Mesothelial cell of epicardium (in vitro differentiated cells): ENCODE measurements at regions not wholly inside any gene's neighbourhood (a gene's known extent, or its start where the extent isn't known, plus 50 kb on each side); places are given as distances from the start of the nearest gene placed in this dataset.

Source experiments
- DNase-seq, 2 experiments: peaks; one replicate each; pipeline ENCODE4 v3.0.0; 2021; ENCODE audit warnings: low spot score in 2 of 2; ENCODE audit not compliant: unreplicated experiment in 2 of 2
- H3K27ac Mint-ChIP-seq: 2 replicates; pipeline ENCODE4 v1.8.0; 2021; ENCODE audit warnings: mixed read lengths
- H3K27me3 Mint-ChIP-seq: 2 replicates; pipeline ENCODE4 v1.8.0; 2021; ENCODE audit warnings: low read depth, mixed read lengths
- H3K36me3 Mint-ChIP-seq: 2 replicates; pipeline ENCODE4 v1.8.0; 2021; ENCODE audit warnings: mixed read lengths
- H3K4me1 Mint-ChIP-seq: 2 replicates; pipeline ENCODE4 v1.8.0; 2021; ENCODE audit warnings: mixed read lengths
- H3K4me3 Mint-ChIP-seq: 2 replicates; pipeline ENCODE4 v1.8.0; 2021; ENCODE audit warnings: mild to moderate bottlenecking, moderate library complexity, mixed read lengths
- H3K9me3 Mint-ChIP-seq: 2 replicates; pipeline ENCODE4 v1.8.0; 2021; ENCODE audit warnings: mixed read lengths
- CTCF ChIP-seq: fragments of 200-600 bp; sonication (generic); IDR thresholded peaks from one replicate; pipeline ENCODE4 v1.5.0; 2021; ENCODE audit warnings: antibody characterized with exemption; ENCODE audit not compliant: unreplicated experiment

GRCh38 chr20:52655395-52655794, 316.8 kb upstream of the TSHZ2 start:
- Mint-ChIP-seq H3K4me3 (no peak overlapping the region), H3K4me1 (no peaks in the 10 kb centered on the region), H3K27ac (no peak overlapping the region), H3K36me3 (no peaks in the 10 kb centered on the region), H3K9me3 (no peaks in the 10 kb centered on the region), H3K27me3 (peaks cover 63% of the 10 kb centered on the region)
- TF ChIP-seq CTCF: no peak
- DNase-seq: no peak

GRCh38 chr20:52654567-52654966, 317.6 kb upstream of the TSHZ2 start:
- no peak for TF ChIP-seq CTCF
- peaks cover 62% of the 10 kb centered on the region for H3K27me3 Mint-ChIP-seq
- DNase-seq: no peak
- no peaks in the 10 kb centered on the region for H3K4me1 Mint-ChIP-seq
- no peaks in the 10 kb centered on the region for H3K9me3 Mint-ChIP-seq
- H3K27ac Mint-ChIP-seq: no peak overlapping the region
- H3K4me3 Mint-ChIP-seq: no peak overlapping the region
- no peaks in the 10 kb centered on the region for H3K36me3 Mint-ChIP-seq

GRCh38 chr20:52652271-52652670, 319.9 kb upstream of the TSHZ2 start:
- H3K36me3 Mint-ChIP-seq: no peaks in the 10 kb centered on the region

GRCh38 chr20:52649727-52650126, 322.4 kb upstream of the TSHZ2 start:
- no peak overlapping the region for H3K4me3 Mint-ChIP-seq
- TF ChIP-seq CTCF: no peak
- H3K27me3 Mint-ChIP-seq: peaks cover 77% of the 10 kb centered on the region
- H3K9me3 Mint-ChIP-seq: no peaks in the 10 kb centered on the region
- no peaks in the 10 kb centered on the region for H3K4me1 Mint-ChIP-seq
- H3K27ac Mint-ChIP-seq: no peak overlapping the region
- H3K36me3 Mint-ChIP-seq: no peaks in the 10 kb centered on the region
- DNase-seq: no peak

More at GRCh38 chr20:52652271-52652670, 319.9 kb upstream of the TSHZ2 start:
- no peak for TF ChIP-seq CTCF
- no peak overlapping the region for H3K27ac Mint-ChIP-seq
- H3K27me3 Mint-ChIP-seq: peaks cover 65% of the 10 kb centered on the region
- no peak for DNase-seq
- no peaks in the 10 kb centered on the region for H3K4me1 Mint-ChIP-seq
- H3K9me3 Mint-ChIP-seq: no peaks in the 10 kb centered on the region
- no peak overlapping the region for H3K4me3 Mint-ChIP-seq

- Mint-ChIP-seq H3K9me3 (peaks cover 6% of the 10 kb centered on the region), H3K4me3 (no peak overlapping the region), H3K36me3 (no peaks in the 10 kb centered on the region), H3K4me1 (no peaks in the 10 kb centered on the region), H3K27ac (no peak overlapping the region), H3K27me3 (peaks cover 60% of the 10 kb centered on the region)
- DNase-seq: no peak
- no peak for TF ChIP-seq CTCF
These were observed 326.3 kb upstream of the TSHZ2 start for GRCh38 chr20:52645822-52646221.

GRCh38 chr20:52643034-52643433, 329.1 kb upstream of the TSHZ2 start:
- H3K4me1 Mint-ChIP-seq: no peaks in the 10 kb centered on the region
- H3K9me3 Mint-ChIP-seq: peaks cover 14% of the 10 kb centered on the region
- no peak for DNase-seq
- no peak for TF ChIP-seq CTCF
- no peak overlapping the region for H3K4me3 Mint-ChIP-seq
- H3K27me3 Mint-ChIP-seq: peaks cover 38% of the 10 kb centered on the region
- H3K27ac Mint-ChIP-seq: no peak overlapping the region
- H3K36me3 Mint-ChIP-seq: no peaks in the 10 kb centered on the region
